ACC112 (cell line): ENCODE measurements at regions not wholly inside any gene's neighbourhood (a gene's known extent, or its start where the extent isn't known, plus 50 kb on each side); places are given as distances from the start of the nearest gene placed in this dataset.
A peak's percentile ranks its signal among the peaks of the same experiment; 100 is the strongest.
"Not testable (repeated sequence)": the region's sequence is repeated elsewhere in the genome, so short reads cannot be mapped to it uniquely, and the experiment has no call there.

ENCODE experiments used
- H2AFZ ChIP-seq: fragments of 200-600 bp; sonication (generic); one replicate; pipeline ENCODE4 v1.6.0; 2017; ENCODE audit warnings: antibody characterized with exemption, low read length; ENCODE audit not compliant: unreplicated experiment
- H3K27ac ChIP-seq: fragments of 200-600 bp; sonication (generic); 2 replicates; pipeline ENCODE4 v1.5.1; 2014; ENCODE audit warnings: low read depth, mild to moderate bottlenecking, antibody characterized with exemption, low read length, moderate library complexity
- H3K27me3 ChIP-seq: fragments of 200-600 bp; sonication (generic); 2 replicates; pipeline ENCODE4 v1.6.1; 2014; ENCODE audit warnings: mild to moderate bottlenecking, antibody characterized with exemption, low read length, moderate library complexity, mixed read lengths; ENCODE audit not compliant: insufficient read depth
- H3K36me3 ChIP-seq: fragments of 200-600 bp; sonication (generic); 2 replicates; pipeline ENCODE4 v1.6.1; 2016; ENCODE audit warnings: mild to moderate bottlenecking, antibody characterized with exemption, low read length, moderate library complexity, mixed read lengths; ENCODE audit not compliant: insufficient read depth
- H3K4me1 ChIP-seq: fragments of 200-600 bp; sonication (generic); one replicate; pipeline ENCODE4 v1.6.1; 2016; ENCODE audit warnings: low read length, mixed read lengths; ENCODE audit not compliant: insufficient read depth, unreplicated experiment, control insufficient read depth
- H3K4me3 ChIP-seq: fragments of 200-600 bp; sonication (generic); 2 replicates; pipeline ENCODE4 v1.5.1; 2014; ENCODE audit warnings: mild to moderate bottlenecking, low read depth, low read length
- H3K79me2 ChIP-seq: fragments of 200-600 bp; sonication (generic); one replicate; pipeline ENCODE4 v1.6.0; 2016; ENCODE audit warnings: low read length; ENCODE audit not compliant: control insufficient read depth, unreplicated experiment, insufficient read depth

GRCh38 chr7:80294346-80294745, 159.7 kb downstream of the GNAI1 start:
- H3K4me1 ChIP-seq = peaks cover 5% of the 10 kb centered on the region
- H3K4me3 ChIP-seq = no peak overlapping the region
- no peaks in the 10 kb centered on the region for H3K36me3 ChIP-seq
- H3K79me2 ChIP-seq = no peaks in the 10 kb centered on the region
- H3K27me3 ChIP-seq = no peaks in the 10 kb centered on the region
- H2AFZ ChIP-seq = no peak overlapping the region
- H3K27ac ChIP-seq = no peak overlapping the region

- H3K27me3 ChIP-seq, H3K36me3 ChIP-seq, H3K4me1 ChIP-seq, H3K4me3 ChIP-seq, H3K27ac ChIP-seq, H2AFZ ChIP-seq, H3K79me2 ChIP-seq: not testable (repeated sequence)
These were observed 158.0 kb downstream of the GNAI1 start for GRCh38 chr7:80292634-80293033.

GRCh38 chr7:80288175-80289122, 153.8 kb downstream of the GNAI1 start:
- H3K36me3 ChIP-seq = no peaks in the 10 kb centered on the region
- H3K4me1 ChIP-seq = no peaks in the 10 kb centered on the region
- no peaks in the 10 kb centered on the region for H3K27me3 ChIP-seq
- no peak overlapping the region for H2AFZ ChIP-seq
- H3K27ac ChIP-seq = no peak overlapping the region
- H3K4me3 ChIP-seq = no peak overlapping the region
- H3K79me2 ChIP-seq = no peaks in the 10 kb centered on the region

GRCh38 chr7:80287400-80288174, 153.0 kb downstream of the GNAI1 start:
- no peak overlapping the region for H3K27ac ChIP-seq

GRCh38 chr7:80286611-80287010, 152.0 kb downstream of the GNAI1 start:
- no peaks in the 10 kb centered on the region for H3K79me2 ChIP-seq
- no peak overlapping the region for H3K27ac ChIP-seq
- H3K36me3 ChIP-seq = no peaks in the 10 kb centered on the region
- no peaks in the 10 kb centered on the region for H3K4me1 ChIP-seq
- H3K4me3 ChIP-seq = no peak overlapping the region
- H3K27me3 ChIP-seq = no peaks in the 10 kb centered on the region
- no peak overlapping the region for H2AFZ ChIP-seq

More at GRCh38 chr7:80287400-80288174, 153.0 kb downstream of the GNAI1 start:
- no peak overlapping the region for H3K4me3 ChIP-seq
- H3K27me3 ChIP-seq = no peaks in the 10 kb centered on the region
- no peak overlapping the region for H2AFZ ChIP-seq
- H3K36me3 ChIP-seq = no peaks in the 10 kb centered on the region
- no peaks in the 10 kb centered on the region for H3K4me1 ChIP-seq
- no peaks in the 10 kb centered on the region for H3K79me2 ChIP-seq

- Histone ChIP-seq H2AFZ (no peak overlapping the region), H3K27ac (no peak overlapping the region), H3K27me3 (no peaks in the 10 kb centered on the region), H3K36me3 (no peaks in the 10 kb centered on the region), H3K4me1 (no peaks in the 10 kb centered on the region), H3K4me3 (no peak overlapping the region), H3K79me2 (no peaks in the 10 kb centered on the region)
These were observed 150.2 kb downstream of the GNAI1 start for GRCh38 chr7:80284855-80285254.

GRCh38 chr7:80279760-80280159, 145.1 kb downstream of the GNAI1 start:
- H3K4me3 ChIP-seq = no peak overlapping the region
- no peaks in the 10 kb centered on the region for H3K27me3 ChIP-seq
- H3K79me2 ChIP-seq = no peaks in the 10 kb centered on the region
- no peak overlapping the region for H2AFZ ChIP-seq
- peaks cover 12% of the 10 kb centered on the region for H3K4me1 ChIP-seq
- H3K27ac ChIP-seq = no peak overlapping the region
- no peaks in the 10 kb centered on the region for H3K36me3 ChIP-seq

- no peaks in the 10 kb centered on the region for H3K79me2 ChIP-seq
- H3K4me3 ChIP-seq = no peak overlapping the region
- H3K27ac ChIP-seq = no peak overlapping the region
- H3K27me3 ChIP-seq = no peaks in the 10 kb centered on the region
- no peaks in the 10 kb centered on the region for H3K36me3 ChIP-seq
- peaks cover 12% of the 10 kb centered on the region for H3K4me1 ChIP-seq
- H2AFZ ChIP-seq = peak overlapping the region; percentile 93
These were observed 144.1 kb downstream of the GNAI1 start for GRCh38 chr7:80278737-80279136.

GRCh38 chr7:80277434-80278427, 143.1 kb downstream of the GNAI1 start:
- Histone ChIP-seq H2AFZ (peak overlapping the region; percentile 93), H3K4me3 (no peak overlapping the region), H3K27me3 (no peaks in the 10 kb centered on the region), H3K79me2 (no peaks in the 10 kb centered on the region), H3K27ac (peak overlapping the region; percentile 17; the same call in 1 of the 2 replicates), H3K4me1 (peaks cover 12% of the 10 kb centered on the region), H3K36me3 (no peaks in the 10 kb centered on the region)
